ENCODE measurements at regions not wholly inside any gene's neighbourhood (a gene's known extent, or its start where the extent isn't known, plus 50 kb on each side); places are given as distances from the start of the nearest gene placed in this dataset.
"Not testable (repeated sequence)": the region's sequence is repeated elsewhere in the genome, so short reads cannot be mapped to it uniquely, and the experiment has no call there.

DNA sequence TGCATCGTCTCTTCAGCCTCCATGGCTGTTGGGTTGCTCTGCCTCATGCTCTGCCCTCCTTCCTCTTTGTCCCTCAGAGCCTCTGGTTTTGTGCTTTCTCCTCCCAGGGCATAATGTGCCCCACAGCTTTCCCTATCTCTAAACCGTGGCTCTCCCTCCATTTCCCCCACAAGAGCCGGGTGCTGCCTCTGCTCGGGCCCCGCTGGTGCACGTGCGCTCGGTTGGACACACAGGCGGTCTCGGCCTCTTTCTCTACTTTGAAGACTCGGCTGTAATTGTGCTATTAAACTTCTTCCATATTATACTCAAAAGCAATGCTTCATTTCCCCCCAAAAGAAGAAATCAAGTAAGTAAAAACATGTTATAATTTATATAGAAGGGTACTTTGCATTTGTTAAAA, 109.7 kb upstream of the KLF14 start:
- Histone ChIP-seq H3K4me1 (ENCODE audit: control insufficient read depth, insufficient read depth, low read length) (no peaks in the 10 kb centered on the region), H3K27ac (ENCODE audit: low read depth, low read length) (no peak overlapping the region), H3K27me3 (ENCODE audit: control insufficient read depth, insufficient read depth, low read length) (no peaks in the 10 kb centered on the region), H3K36me3 (ENCODE audit: control insufficient read depth, insufficient read depth, low read length) (no peaks in the 10 kb centered on the region), H3K4me3 (ENCODE audit: low read depth, low read length) (no peak overlapping the region), H3K9me3 (ENCODE audit: control insufficient read depth, insufficient read depth, low read length) (no peaks in the 10 kb centered on the region)
- no peak for DNase-seq (ENCODE audit: low read depth in 4 of 6, low spot score in 6 of 6)
- 68% methylated on average over 3 of the region's 11 CpGs for WGBS (ENCODE audit: insufficient coverage)

GRCh38 chr7:130844811-130845580, 111.0 kb upstream of the KLF14 start:
- Histone ChIP-seq H3K9me3 (ENCODE audit: control insufficient read depth, insufficient read depth, low read length) (no peaks in the 10 kb centered on the region), H3K4me1 (ENCODE audit: control insufficient read depth, insufficient read depth, low read length) (no peaks in the 10 kb centered on the region), H3K36me3 (ENCODE audit: control insufficient read depth, insufficient read depth, low read length) (no peaks in the 10 kb centered on the region), H3K4me3 (ENCODE audit: low read depth, low read length) (no peak overlapping the region), H3K27ac (ENCODE audit: low read depth, low read length) (no peak overlapping the region), H3K27me3 (ENCODE audit: control insufficient read depth, insufficient read depth, low read length) (no peaks in the 10 kb centered on the region)
- WGBS (ENCODE audit: insufficient coverage): 100% methylated on average over 5 of the region's 11 CpGs
- DNase-seq (ENCODE audit: low read depth in 4 of 6, low spot score in 6 of 6): no peak

GRCh38 chr7:130845581-130846085, 111.6 kb upstream of the KLF14 start:
- no peak overlapping the region for H3K4me3 ChIP-seq (ENCODE audit: low read depth, low read length)
- H3K9me3 ChIP-seq (ENCODE audit: control insufficient read depth, insufficient read depth, low read length): no peaks in the 10 kb centered on the region
- H3K27me3 ChIP-seq (ENCODE audit: control insufficient read depth, insufficient read depth, low read length): no peaks in the 10 kb centered on the region
- no peaks in the 10 kb centered on the region for H3K36me3 ChIP-seq (ENCODE audit: control insufficient read depth, insufficient read depth, low read length)
- DNase-seq (ENCODE audit: low read depth in 4 of 6, low spot score in 6 of 6): no peak
- WGBS (ENCODE audit: insufficient coverage): 100% methylated on average over 1 of the region's 11 CpGs
- H3K27ac ChIP-seq (ENCODE audit: low read depth, low read length): no peak overlapping the region
- no peaks in the 10 kb centered on the region for H3K4me1 ChIP-seq (ENCODE audit: control insufficient read depth, insufficient read depth, low read length)

GRCh38 chr7:130849604-130850003, 115.6 kb upstream of the KLF14 start:
- no peaks in the 10 kb centered on the region for H3K9me3 ChIP-seq (ENCODE audit: control insufficient read depth, insufficient read depth, low read length)
- H3K4me3 ChIP-seq (ENCODE audit: low read depth, low read length): no peak overlapping the region
- DNase-seq (ENCODE audit: low read depth in 4 of 6, low spot score in 6 of 6): no peak
- H3K4me1 ChIP-seq (ENCODE audit: control insufficient read depth, insufficient read depth, low read length): no peaks in the 10 kb centered on the region
- no peaks in the 10 kb centered on the region for H3K27me3 ChIP-seq (ENCODE audit: control insufficient read depth, insufficient read depth, low read length)
- WGBS (ENCODE audit: insufficient coverage): no CpG with 5 or more reads among the region's 2 CpGs
- no peak overlapping the region for H3K27ac ChIP-seq (ENCODE audit: low read depth, low read length)
- H3K36me3 ChIP-seq (ENCODE audit: control insufficient read depth, insufficient read depth, low read length): no peaks in the 10 kb centered on the region

DNA sequence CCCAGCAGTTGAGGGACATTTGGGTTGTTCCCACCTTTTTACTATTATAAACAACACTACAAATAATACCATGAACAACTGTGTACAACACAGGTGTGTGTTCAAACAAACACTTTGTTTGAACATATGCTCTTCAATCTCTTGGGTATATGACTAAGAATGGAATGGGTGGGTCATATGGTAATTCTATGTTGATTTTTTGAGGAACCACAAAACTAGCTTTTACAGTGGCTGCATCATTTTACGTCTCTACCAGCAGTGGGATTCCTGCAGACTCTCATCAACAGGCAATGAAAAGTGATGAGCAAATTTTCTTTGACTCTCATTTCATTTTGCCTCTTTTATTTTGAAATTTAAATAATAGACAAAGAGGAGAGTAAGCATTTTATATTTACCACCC, 116.9 kb upstream of the KLF14 start:
- Histone ChIP-seq H3K4me1 (ENCODE audit: control insufficient read depth, insufficient read depth, low read length) (no peaks in the 10 kb centered on the region), H3K4me3 (ENCODE audit: low read depth, low read length) (no peak overlapping the region), H3K27ac (ENCODE audit: low read depth, low read length) (no peak overlapping the region), H3K9me3 (ENCODE audit: control insufficient read depth, insufficient read depth, low read length) (no peaks in the 10 kb centered on the region), H3K27me3 (ENCODE audit: control insufficient read depth, insufficient read depth, low read length) (no peaks in the 10 kb centered on the region), H3K36me3 (ENCODE audit: control insufficient read depth, insufficient read depth, low read length) (no peaks in the 10 kb centered on the region)
- 80% methylated on average over 1 of the region's 1 CpG for WGBS (ENCODE audit: insufficient coverage)
- DNase-seq (ENCODE audit: low read depth in 4 of 6, low spot score in 6 of 6): no peak

GRCh38 chr7:130852867-130853266, 118.9 kb upstream of the KLF14 start:
- H3K4me3 ChIP-seq (ENCODE audit: low read depth, low read length): no peak overlapping the region
- H3K27me3 ChIP-seq (ENCODE audit: control insufficient read depth, insufficient read depth, low read length): no peaks in the 10 kb centered on the region
- WGBS (ENCODE audit: insufficient coverage): 95% methylated on average over 3 of the region's 7 CpGs
- no peaks in the 10 kb centered on the region for H3K36me3 ChIP-seq (ENCODE audit: control insufficient read depth, insufficient read depth, low read length)
- no peak for DNase-seq (ENCODE audit: low read depth in 4 of 6, low spot score in 6 of 6)
- H3K9me3 ChIP-seq (ENCODE audit: control insufficient read depth, insufficient read depth, low read length): no peaks in the 10 kb centered on the region
- H3K4me1 ChIP-seq (ENCODE audit: control insufficient read depth, insufficient read depth, low read length): no peaks in the 10 kb centered on the region
- H3K27ac ChIP-seq (ENCODE audit: low read depth, low read length): no peak overlapping the region

DNA sequence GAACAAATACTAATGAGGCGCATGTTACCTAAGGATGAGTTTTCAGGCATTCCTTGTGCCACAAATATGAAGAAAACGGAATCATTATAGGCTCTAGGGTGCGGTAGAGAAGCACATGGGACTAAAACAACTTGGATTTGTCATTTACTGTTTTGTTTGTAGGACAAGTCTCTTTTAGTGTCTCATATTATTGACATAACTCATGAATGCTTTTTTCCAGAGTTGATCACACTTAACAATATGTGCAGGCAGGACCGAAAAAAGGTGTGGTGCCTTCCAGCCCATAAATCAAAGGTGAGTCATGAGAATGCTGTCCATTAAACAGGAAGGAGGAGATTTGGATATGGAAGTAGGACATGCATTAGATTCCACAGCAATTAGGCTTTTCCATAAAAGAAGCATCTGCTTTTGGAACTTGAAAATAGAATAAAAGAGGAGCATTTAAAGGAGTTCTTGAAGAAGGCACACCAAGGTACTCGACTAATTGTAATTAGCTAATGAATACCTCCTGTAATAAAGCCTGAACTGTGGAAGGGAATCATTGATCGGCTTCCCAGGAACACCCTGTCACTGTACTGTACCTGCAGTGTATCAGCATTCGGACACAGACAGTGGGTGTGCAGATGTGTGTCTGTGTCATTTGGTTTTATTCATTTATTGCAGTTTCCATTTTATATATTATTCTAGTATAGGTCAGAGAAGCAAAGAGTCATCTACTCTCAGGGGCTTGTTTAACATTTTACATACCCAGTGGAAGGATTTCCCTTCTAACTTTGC, 119.7 kb upstream of the KLF14 start:
- H3K4me1 ChIP-seq (ENCODE audit: control insufficient read depth, insufficient read depth, low read length): no peaks in the 10 kb centered on the region
- H3K4me3 ChIP-seq (ENCODE audit: low read depth, low read length): no peak overlapping the region
- DNase-seq (ENCODE audit: low read depth in 4 of 6, low spot score in 6 of 6): no peak
- no peaks in the 10 kb centered on the region for H3K36me3 ChIP-seq (ENCODE audit: control insufficient read depth, insufficient read depth, low read length)
- H3K27ac ChIP-seq (ENCODE audit: low read depth, low read length): no peak overlapping the region
- no peaks in the 10 kb centered on the region for H3K9me3 ChIP-seq (ENCODE audit: control insufficient read depth, insufficient read depth, low read length)
- no peaks in the 10 kb centered on the region for H3K27me3 ChIP-seq (ENCODE audit: control insufficient read depth, insufficient read depth, low read length)
- WGBS (ENCODE audit: insufficient coverage): 92% methylated on average over 2 of the region's 7 CpGs

DNA sequence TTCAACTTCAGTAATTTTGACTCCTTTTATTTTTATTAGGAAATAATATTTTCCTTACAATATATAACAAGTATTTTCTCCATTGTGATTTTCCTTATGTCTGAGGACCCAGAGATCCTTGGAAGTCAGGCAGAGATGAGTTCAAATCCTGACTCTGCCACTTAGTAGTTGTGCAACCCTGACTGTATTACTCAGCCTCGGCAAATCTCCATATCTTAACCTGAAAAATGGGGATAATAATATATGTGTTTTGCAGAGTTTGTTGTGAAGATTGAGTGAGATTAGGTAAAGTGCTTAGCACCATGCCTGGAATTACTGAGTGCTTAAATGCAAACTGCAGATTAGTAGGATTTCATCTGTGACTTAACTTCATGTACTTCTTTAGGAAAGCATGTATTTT, 120.5 kb upstream of the KLF14 start:
- Histone ChIP-seq H3K27me3 (ENCODE audit: control insufficient read depth, insufficient read depth, low read length) (no peaks in the 10 kb centered on the region), H3K4me1 (ENCODE audit: control insufficient read depth, insufficient read depth, low read length) (no peaks in the 10 kb centered on the region), H3K9me3 (ENCODE audit: control insufficient read depth, insufficient read depth, low read length) (no peaks in the 10 kb centered on the region), H3K4me3 (ENCODE audit: low read depth, low read length) (no peak overlapping the region), H3K36me3 (ENCODE audit: control insufficient read depth, insufficient read depth, low read length) (no peaks in the 10 kb centered on the region), H3K27ac (ENCODE audit: low read depth, low read length) (no peak overlapping the region)
- no peak for DNase-seq (ENCODE audit: low read depth in 4 of 6, low spot score in 6 of 6)
- WGBS (ENCODE audit: insufficient coverage): no CpG with 5 or more reads among the region's 1 CpG

GRCh38 chr7:130856866-130857265, 122.9 kb upstream of the KLF14 start:
- peaks cover 9% of the 10 kb centered on the region for H3K9me3 ChIP-seq (ENCODE audit: control insufficient read depth, insufficient read depth, low read length)
- no peaks in the 10 kb centered on the region for H3K36me3 ChIP-seq (ENCODE audit: control insufficient read depth, insufficient read depth, low read length)
- H3K4me3 ChIP-seq (ENCODE audit: low read depth, low read length): no peak overlapping the region
- no peak for DNase-seq (ENCODE audit: low read depth in 4 of 6, low spot score in 6 of 6)
- no peaks in the 10 kb centered on the region for H3K27me3 ChIP-seq (ENCODE audit: control insufficient read depth, insufficient read depth, low read length)
- no peaks in the 10 kb centered on the region for H3K4me1 ChIP-seq (ENCODE audit: control insufficient read depth, insufficient read depth, low read length)
- H3K27ac ChIP-seq (ENCODE audit: low read depth, low read length): no peak overlapping the region

GRCh38 chr7:130860832-130861231, 126.8 kb upstream of the KLF14 start:
- H3K27me3 ChIP-seq (ENCODE audit: control insufficient read depth, insufficient read depth, low read length): not testable (repeated sequence)
- WGBS (ENCODE audit: insufficient coverage): 92% methylated on average over 2 of the region's 2 CpGs

More at GRCh38 chr7:130860832-130861231, 126.8 kb upstream of the KLF14 start:
- H3K4me1 ChIP-seq (ENCODE audit: control insufficient read depth, insufficient read depth, low read length); H3K36me3 ChIP-seq (ENCODE audit: control insufficient read depth, insufficient read depth, low read length); H3K9me3 ChIP-seq (ENCODE audit: control insufficient read depth, insufficient read depth, low read length); H3K27ac ChIP-seq (ENCODE audit: low read depth, low read length); H3K4me3 ChIP-seq (ENCODE audit: low read depth, low read length); DNase-seq (ENCODE audit: low read depth in 4 of 6, low spot score in 6 of 6): not testable (repeated sequence)

Data from spinal cord (tissue), 9 donors.